Cerebellar nuclear complex (tissue), 1 donor: ENCODE measurements at regions not wholly inside any gene's neighbourhood (a gene's known extent, or its start where the extent isn't known, plus 50 kb on each side); places are given as distances from the start of the nearest gene placed in this dataset.

Source experiments
- DNase-seq, 2 experiments: peaks; one replicate each; lab custom pipeline; 2025; lab: John Stamatoyannopoulos, UW

DNA sequence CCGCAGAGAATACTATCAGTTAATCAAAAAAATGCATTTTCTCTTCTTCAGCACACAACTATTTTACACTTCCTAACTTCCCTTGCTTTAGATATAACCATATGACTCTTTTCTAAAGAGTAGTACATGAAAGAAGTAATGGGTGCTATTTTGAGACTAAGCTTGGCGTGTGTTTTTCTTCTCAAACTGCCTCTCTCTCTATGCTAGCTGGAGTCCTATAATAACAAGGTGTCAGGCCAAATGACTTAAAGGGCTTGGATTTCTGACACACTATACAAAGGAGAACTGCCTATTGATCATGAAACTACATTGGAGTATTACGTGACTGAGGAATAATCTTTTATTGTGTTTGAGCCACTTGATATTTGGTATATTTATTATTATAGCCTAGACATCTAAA lies 1330.1 kb upstream of the SPRY2 start:
- DNase-seq = no peak

DNA sequence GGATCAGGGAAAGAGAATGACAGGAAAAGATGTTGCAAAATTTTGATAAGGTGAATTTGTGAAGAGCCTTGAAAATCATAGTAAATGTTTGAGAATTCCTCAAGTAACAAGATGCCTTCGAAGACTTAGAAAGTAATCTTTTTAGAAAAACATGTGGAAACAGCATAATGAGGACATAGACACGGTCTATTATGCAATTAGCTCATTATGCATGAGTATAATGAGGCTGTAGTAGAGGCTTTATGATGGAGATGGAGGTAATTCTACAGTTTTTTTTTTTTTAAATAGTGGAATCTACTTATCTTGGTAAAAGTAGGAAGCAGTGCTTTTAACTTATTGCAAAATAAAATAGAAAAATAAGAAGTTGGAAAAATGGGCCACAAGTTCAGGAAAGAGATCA lies 1329.1 kb upstream of the SPRY2 start:
- DNase-seq = no peak

- no peak for DNase-seq
These were observed 1323.9 kb upstream of the SPRY2 start for GRCh38 chr13:81664872-81665271.

DNA sequence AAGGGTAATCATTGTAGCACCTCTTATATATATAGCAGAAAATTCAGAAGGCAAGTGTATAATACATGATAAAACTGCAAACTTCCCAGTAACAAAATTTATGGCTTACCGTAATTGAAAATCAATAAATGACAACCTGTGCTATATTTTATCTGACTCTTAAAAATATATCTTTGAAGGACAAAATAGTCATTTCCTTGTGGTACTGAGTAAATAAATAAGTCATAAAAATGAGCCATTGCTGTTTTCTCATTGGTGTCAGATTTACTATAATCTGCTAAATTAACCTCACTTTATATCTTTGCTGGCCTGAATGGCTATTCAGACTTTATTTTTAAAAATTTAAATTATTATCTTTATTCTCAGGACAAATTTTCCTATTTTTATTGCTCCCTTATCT lies 1319.1 kb upstream of the SPRY2 start:
- no peak for DNase-seq

DNA sequence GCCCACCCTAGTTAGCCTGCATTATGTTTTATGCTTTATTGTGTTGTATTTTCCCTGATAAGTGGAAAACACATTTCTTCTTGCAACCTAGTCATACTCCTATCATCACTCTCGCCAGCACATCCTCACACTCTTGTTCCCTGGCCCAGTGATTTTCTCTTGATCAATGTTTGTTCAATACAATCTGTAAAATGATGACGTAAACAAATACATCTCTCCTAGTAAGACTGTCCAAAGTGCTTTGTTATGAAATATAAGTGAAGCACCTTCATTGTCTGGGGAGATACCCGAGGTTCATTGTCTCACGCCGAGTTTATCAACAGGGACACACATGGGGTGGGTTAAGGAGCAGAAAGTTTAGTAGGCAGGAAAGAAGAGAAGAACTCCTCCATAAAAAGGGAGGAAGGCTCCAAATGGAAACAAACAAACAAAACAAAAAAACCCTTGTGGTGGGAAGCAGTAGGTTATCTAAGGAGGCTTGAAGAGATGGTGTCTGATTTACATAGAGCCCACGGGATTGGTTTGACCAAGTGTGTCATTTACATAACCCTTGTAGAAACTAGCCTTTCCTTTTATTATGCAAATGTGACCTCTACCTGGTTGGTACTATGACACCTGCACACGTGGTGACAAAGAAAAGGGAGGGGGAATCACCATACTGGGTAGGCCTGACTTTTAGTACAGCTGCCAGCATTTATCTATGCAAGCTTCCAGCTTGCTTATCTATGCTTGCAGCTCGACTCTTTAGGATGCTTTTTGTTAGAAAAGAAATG lies 1317.9 kb upstream of the SPRY2 start:
- DNase-seq = no peak

- DNase-seq = no peak
These were observed 1299.2 kb upstream of the SPRY2 start for GRCh38 chr13:81639984-81640582.

- no peak for DNase-seq
These were observed 1296.5 kb upstream of the SPRY2 start for GRCh38 chr13:81637457-81637856.

- DNase-seq = no peak
These were observed 1295.2 kb upstream of the SPRY2 start for GRCh38 chr13:81636120-81636519.

- no peak for DNase-seq
These were observed 1274.1 kb upstream of the SPRY2 start for GRCh38 chr13:81615031-81615430.

DNA sequence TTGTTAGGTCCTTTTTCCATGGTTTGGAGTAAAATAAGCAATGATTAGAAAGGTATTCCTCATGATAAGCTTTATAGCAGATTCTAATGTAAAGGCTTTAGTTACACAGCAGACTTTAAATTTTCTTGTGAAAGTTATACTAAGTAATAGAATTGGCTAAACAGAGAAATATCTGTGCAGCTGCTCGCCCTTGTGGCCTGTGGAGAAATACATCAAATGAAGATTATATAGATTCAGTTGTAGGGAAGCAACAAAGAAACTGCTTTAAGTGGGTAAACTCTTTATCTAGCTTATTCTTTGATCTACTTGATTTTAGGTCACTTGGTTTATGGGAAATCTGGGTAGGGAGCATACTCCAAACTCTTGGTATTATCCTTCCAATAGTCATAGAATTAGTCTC lies 1269.7 kb upstream of the SPRY2 start:
- no peak for DNase-seq

DNA sequence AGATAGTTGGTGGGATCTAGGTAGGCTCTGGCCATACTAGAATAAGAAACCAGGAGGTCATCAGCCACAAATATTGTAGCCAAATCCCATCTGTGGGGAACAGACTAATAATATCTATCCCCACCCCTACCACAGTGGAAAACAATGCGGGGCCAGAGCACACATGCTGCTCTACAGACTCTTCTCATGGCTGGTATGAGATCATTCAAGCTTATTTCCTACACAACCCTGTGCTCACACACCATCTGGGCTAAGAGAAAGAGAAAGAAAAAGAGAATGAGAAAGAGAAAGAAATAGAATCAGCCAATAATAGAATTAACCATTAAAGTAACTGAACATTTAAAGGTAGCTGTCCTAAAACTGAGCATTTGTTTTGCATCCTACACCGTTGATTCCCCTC lies 1268.4 kb upstream of the SPRY2 start:
- no peak for DNase-seq

DNA sequence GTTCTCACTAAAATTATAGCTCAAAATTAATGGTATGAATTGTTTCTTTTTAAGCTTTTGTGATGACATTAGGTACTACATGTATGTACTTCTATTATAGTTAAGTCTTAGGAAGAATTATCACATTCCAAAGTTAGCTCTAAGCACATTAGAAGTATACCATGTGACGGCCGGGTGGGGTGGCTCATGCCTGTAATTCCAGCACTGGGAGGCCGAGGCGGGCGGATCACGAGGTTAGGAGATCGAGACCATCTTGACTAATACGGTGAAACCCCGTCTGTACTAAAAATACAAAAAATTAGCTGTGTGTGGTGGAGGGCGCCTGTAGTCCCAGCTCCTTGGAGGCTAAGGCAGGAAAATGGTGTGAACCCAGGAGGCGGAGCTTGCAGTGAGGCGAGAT lies 1265.1 kb upstream of the SPRY2 start:
- no peak for DNase-seq

DNA sequence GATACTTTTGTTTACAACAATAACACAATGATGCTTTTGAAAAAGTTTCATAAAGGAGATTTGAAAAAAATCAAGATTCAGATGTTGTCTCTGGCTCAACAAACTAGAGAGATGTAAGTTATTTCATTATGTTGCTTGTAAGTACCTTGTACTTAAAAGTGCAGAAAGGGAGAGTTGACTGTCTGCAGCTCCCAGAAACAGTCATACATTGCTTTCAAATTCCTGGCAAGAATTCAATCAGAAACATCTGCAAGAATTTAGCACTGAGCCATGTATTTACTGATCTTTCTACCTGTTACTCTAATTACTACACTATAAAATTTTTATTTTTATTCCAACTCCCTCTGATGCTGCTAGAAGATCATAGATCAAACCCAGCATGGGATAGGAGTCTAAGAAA lies 1261.3 kb upstream of the SPRY2 start:
- DNase-seq = no peak

DNA sequence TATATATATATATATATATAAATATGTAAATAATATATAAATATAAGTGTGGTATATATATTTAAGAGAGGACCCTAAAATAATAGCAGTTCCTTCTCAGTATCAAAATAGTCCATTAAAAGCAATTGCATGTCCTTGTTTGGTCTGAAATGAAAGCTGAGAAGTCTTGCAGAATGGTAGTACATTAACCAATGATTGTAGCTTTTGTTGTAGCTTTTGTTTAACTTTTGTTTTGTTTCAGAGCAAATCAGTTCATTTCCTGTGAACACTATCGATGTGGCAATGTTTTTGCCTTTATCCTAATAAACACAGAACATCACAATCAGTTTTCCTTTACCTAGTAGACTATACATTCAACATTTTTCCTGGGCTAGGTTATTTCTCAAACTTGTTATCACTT lies 1256.2 kb upstream of the SPRY2 start:
- DNase-seq = no peak

DNA sequence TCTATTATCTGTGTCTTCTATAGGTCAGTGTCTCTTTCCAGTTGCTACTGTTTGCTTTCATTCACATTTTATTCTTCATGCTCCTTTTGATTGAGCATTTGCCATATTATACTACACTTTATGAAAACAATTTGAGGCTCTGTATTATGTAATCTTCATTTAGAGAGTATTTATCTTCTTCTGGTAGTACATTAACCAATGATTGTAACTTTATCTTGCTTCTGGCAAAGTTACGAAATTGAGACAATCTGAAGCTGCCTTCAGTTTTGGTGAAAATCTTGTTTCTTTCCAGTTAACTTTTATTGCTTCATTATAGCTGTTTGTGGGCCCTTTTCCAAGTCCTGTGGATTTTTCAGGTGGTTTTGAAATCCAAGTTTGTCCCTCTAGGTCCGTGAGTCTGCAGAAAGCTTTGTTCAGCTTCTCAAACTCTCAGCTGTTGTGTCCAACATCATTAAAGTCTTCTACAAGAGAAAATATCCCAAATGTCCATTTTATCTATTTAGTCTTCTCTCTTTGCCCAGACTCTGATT lies 1255.4 kb upstream of the SPRY2 start:
- no peak for DNase-seq

DNA sequence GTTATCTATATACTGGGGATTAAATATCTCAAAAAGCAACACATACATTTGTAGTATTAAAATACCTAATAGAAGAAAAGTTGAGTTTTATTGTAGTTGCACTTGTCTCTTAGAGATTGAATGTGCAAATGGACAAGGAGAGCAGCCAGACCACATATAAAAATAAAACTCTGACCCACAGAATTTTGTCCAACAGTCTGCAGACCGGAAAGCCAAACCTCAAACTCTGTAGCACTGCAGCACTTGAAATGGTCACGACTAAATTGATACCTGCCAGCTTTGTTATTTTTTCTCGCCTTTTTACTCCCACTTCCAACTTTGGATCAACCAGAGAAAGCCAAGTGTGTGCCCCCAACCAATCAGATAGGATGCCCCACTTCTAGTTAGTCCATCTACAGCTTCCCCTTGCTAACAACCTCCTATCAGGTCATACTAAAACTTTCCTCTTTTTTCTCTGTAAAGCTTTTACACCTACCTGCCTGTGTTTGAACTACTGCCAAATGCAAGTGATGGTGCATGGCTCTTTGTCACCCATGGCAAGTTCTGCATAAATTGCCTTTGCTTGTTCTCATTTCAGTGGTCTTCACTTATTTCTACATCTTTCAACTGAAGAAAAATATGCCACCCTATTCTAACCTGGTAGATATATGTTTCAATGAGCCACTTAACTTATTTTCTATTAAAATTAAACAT lies 1250.7 kb upstream of the SPRY2 start:
- no peak for DNase-seq

DNA sequence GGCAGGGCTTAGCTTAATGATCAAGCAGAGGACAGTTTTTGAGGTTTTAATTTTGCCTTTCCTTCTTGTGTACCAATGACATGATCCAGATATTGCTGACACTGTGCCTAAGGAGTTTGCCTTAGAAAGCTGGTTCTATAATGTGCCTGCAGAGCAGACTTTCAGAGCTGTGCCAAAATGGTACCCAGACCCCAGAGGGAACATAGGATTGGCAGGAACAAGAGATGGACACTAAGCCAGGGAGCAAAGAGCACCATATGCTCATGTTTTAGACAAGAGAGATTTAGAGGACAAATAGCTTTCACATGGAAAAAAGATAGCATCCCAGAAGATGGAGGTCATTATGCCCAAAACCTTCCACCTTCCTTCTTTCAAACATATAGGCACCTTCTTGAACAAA lies 1241.5 kb upstream of the SPRY2 start:
- DNase-seq = peak in 1 of 2 experiments; percentile 44

DNA sequence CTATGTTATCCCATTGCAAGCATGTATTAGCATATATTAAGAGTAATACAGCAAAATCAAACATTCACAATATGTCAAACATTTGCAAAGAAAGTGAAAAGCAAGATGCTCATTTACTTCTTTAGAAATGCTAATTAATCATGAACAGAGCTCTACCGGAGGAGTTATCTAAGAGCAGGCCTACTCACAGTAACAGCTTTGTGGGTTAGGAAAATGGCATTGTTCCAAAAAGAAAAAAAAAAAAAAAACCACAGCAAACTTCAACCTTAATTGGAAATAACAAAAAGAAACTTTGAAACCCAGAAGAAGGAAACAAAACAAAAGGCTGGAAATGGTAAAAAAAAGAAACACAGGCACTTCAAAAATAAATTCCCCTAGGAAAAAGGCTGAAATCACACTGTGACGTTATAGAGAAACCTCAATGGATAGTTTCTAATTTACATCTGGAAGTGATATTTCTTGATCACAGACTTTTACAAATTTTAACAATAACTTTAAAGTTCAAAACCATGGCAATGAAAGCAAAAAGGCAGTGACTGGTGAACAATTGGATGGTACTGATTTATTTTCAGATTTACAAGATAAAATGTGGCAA lies 1236.8 kb upstream of the SPRY2 start:
- DNase-seq = no peak

- no peak for DNase-seq
These were observed 1227.9 kb upstream of the SPRY2 start for GRCh38 chr13:81568824-81569223.

DNA sequence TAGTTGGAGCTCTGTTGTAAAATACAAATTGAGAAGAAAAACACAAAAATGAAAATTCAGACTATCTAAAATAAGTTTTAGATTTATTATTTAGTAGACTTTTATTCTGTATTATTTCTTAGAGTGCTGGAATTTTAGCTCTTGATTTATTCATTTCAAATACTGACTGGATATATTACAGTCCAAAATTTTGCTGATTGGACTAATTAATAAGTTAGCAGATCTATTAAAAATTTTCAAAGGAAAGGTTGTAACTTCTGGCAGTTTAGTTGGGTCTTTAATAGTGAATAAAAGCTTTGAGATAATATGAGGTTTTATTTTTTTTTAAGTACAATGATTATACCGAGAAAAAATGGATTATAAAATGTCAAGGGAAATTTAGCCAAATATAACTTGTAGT lies 1224.9 kb upstream of the SPRY2 start:
- no peak for DNase-seq

DNA sequence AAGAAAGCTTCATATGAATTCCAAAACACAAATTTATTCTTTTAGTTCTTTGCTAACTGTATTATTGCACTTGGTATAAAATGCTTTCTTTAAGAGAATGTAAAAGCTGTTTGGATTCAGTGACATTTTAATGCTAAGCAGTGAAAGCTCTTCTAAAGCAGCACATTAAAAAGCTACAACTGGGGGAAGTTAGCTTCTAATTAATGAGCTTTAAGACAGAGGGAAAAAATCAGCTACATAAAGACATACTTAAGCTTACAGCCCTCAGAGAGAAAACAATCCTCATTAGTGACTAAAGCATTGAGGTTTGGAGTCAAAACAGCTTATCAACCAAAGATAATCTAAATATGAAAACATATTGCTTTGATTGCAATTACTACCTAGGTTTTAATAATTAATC lies 1222.2 kb upstream of the SPRY2 start:
- DNase-seq = no peak

DNA sequence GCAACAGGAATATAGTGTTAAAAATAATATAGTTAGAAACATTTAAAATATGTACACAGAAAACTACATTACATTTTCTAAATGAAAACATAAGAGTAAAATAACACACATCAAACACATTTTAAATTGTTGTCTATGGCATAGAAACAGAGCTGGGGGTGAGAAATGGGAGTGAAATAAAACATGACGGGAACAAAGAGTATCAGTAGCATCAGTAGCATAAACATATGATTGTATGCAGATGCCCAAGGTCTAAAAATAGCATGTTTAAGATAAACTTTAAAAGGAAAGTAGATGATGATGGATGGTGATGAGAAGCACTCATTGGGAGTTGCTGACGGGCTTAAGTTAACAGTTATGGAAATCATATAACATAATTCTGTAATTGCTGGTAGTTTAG lies 1221.7 kb upstream of the SPRY2 start:
- no peak for DNase-seq

DNA sequence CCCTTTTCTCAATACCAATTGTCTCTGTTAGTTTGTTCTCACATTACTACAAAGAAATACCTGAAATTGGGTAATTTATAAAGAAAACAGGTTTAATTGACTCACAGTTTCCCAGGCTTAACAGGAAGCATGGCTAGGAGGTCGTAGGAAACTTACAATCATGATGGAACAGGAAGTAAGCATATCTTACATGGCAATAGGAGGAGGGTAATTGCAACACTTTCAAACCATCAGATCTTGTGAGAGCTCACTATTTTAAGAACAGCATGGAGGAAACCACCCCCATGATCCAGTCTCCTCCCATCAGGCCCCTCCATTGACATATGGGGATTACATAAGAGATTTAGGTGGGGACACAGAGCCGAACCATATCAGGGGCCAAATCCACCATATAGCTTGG lies 1210.1 kb upstream of the SPRY2 start:
- no peak for DNase-seq
